Esophagus muscularis mucosa (tissue), 4 donors: ENCODE measurements at regions not wholly inside any gene's neighbourhood (a gene's known extent, or its start where the extent isn't known, plus 50 kb on each side); places are given as distances from the start of the nearest gene placed in this dataset.

Experiments
- EP300 ChIP-seq: sonication (generic); formaldehyde crosslinking; IDR thresholded peaks from one replicate; pipeline ENCODE4 v1.6.1; 2017; ENCODE audit warnings: antibody characterized with exemption
- POLR2A ChIP-seq: fragments of 450-650 bp; IDR thresholded peaks from one replicate; pipeline ENCODE4 v1.6.1; 2017; ENCODE audit warnings: antibody characterized with exemption, moderate library complexity, mild to moderate bottlenecking, low read depth
- POLR2AphosphoS5 ChIP-seq, 2 donors: sonication (generic); formaldehyde crosslinking; IDR thresholded peaks; one replicate each; pipeline ENCODE4 v1.6.1; 2017; ENCODE audit warnings: antibody characterized with exemption in 2 of 2
- TF ChIP-seq, protein P1 (sequence below), 3 experiments: fragments of 200-600 bp in 2 of 3; fragments of 450-650 bp in 1 of 3; sonication (generic) in 2 of 3; IDR thresholded peaks; one replicate each; pipeline ENCODE4 v1.5.1; 2017 to 2019; ENCODE audit warnings: antibody characterized with exemption in 3 of 3, mild to moderate bottlenecking in 2 of 3, moderate library complexity in 1 of 3

DNA sequence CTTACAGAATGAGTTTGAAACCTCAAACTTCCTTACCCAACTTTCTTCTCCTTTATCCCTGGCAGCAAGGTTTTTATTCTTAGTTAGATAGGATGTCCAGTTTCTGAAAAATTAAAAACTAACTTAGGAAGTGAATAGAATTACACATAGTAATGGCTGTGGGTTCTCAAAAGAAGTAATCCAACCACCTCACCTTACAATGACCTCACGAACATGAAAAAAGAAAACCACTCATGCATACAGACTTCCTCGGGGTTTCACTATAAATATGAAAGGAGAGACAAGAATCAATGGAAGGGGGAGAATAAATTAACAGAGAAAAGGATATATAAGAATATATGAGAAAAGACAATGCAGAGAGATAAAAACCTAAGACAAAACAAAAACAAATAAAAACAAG, 1044.3 kb upstream of the KLHL29 start:
- TF ChIP-seq, protein P1, sequence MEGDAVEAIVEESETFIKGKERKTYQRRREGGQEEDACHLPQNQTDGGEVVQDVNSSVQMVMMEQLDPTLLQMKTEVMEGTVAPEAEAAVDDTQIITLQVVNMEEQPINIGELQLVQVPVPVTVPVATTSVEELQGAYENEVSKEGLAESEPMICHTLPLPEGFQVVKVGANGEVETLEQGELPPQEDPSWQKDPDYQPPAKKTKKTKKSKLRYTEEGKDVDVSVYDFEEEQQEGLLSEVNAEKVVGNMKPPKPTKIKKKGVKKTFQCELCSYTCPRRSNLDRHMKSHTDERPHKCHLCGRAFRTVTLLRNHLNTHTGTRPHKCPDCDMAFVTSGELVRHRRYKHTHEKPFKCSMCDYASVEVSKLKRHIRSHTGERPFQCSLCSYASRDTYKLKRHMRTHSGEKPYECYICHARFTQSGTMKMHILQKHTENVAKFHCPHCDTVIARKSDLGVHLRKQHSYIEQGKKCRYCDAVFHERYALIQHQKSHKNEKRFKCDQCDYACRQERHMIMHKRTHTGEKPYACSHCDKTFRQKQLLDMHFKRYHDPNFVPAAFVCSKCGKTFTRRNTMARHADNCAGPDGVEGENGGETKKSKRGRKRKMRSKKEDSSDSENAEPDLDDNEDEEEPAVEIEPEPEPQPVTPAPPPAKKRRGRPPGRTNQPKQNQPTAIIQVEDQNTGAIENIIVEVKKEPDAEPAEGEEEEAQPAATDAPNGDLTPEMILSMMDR (IDR thresholded peaks at IDR 0.05) = no peak
- no peak for TF ChIP-seq POLR2AphosphoS5 (IDR thresholded peaks at IDR 0.05)
- TF ChIP-seq POLR2A = no peak
- TF ChIP-seq EP300 = no peak
